HEK293 (cell line): ENCODE measurements at regions not wholly inside any gene's neighbourhood (a gene's known extent, or its start where the extent isn't known, plus 50 kb on each side); places are given as distances from the start of the nearest gene placed in this dataset.
A peak's percentile ranks its signal among the peaks of the same experiment; 100 is the strongest.

Experiments
- BCL11B ChIP-seq: fragments of 450-650 bp; formaldehyde crosslinking; IDR thresholded peaks from 2 replicates; pipeline ENCODE4 v1.5.1; 2016; ENCODE audit warnings: low read depth, missing biosample characterization, missing genetic modification characterization
- INSM2 ChIP-seq: fragments of 450-650 bp; formaldehyde crosslinking; IDR thresholded peaks from 2 replicates; pipeline ENCODE4 v1.5.1; 2016; ENCODE audit warnings: missing biosample characterization, missing genetic modification characterization
- KLF16 ChIP-seq: fragments of 450-650 bp; formaldehyde crosslinking; IDR thresholded peaks from 2 replicates; pipeline ENCODE4 v1.5.1; 2017; ENCODE audit warnings: missing biosample characterization, missing genetic modification characterization
- KLF8 ChIP-seq: fragments of 450-650 bp; formaldehyde crosslinking; IDR thresholded peaks from 2 replicates; pipeline ENCODE4 v1.5.1; 2016; ENCODE audit warnings: missing biosample characterization, missing genetic modification characterization
- MEIS1 ChIP-seq: sonication (generic); formaldehyde crosslinking; IDR thresholded peaks from 2 replicates; pipeline ENCODE4 v1.8.1; 2022; ENCODE audit warnings: missing genetic modification reagents, mild to moderate bottlenecking, borderline replicate concordance
- MYNN ChIP-seq: fragments of 450-650 bp; formaldehyde crosslinking; IDR thresholded peaks from 2 replicates; pipeline ENCODE4 v1.5.1; 2016; ENCODE audit warnings: missing biosample characterization, missing genetic modification characterization, borderline replicate concordance
- PATZ1 ChIP-seq: fragments of 450-650 bp; formaldehyde crosslinking; IDR thresholded peaks from 2 replicates; pipeline ENCODE4 v1.5.1; 2016; ENCODE audit warnings: missing biosample characterization, missing genetic modification characterization
- SP7 ChIP-seq: fragments of 450-650 bp; formaldehyde crosslinking; IDR thresholded peaks from 2 replicates; pipeline ENCODE4 v1.5.1; 2016; ENCODE audit warnings: missing biosample characterization, missing genetic modification characterization
- TSHZ1 ChIP-seq: fragments of 450-650 bp; formaldehyde crosslinking; IDR thresholded peaks from 2 replicates; pipeline ENCODE4 v1.5.1; 2016; ENCODE audit warnings: missing biosample characterization, missing genetic modification characterization, borderline replicate concordance
- ZBTB17 ChIP-seq: fragments of 450-650 bp; formaldehyde crosslinking; IDR thresholded peaks from 2 replicates; pipeline ENCODE4 v1.5.1; 2016; ENCODE audit warnings: missing biosample characterization, missing genetic modification characterization
- ZBTB26 ChIP-seq: fragments of 450-650 bp; formaldehyde crosslinking; optimal IDR thresholded peaks from 2 replicates; pipeline ENCODE3; 2016; ENCODE audit warnings: missing biosample characterization, mild to moderate bottlenecking, missing genetic modification characterization
- ZBTB48 ChIP-seq: fragments of 450-650 bp; formaldehyde crosslinking; IDR thresholded peaks from 2 replicates; pipeline ENCODE4 v1.5.1; 2016; ENCODE audit warnings: missing biosample characterization, missing genetic modification characterization
- ZBTB6 ChIP-seq: fragments of 450-650 bp; formaldehyde crosslinking; IDR thresholded peaks from 2 replicates; pipeline ENCODE4 v1.5.1; 2017; ENCODE audit warnings: missing biosample characterization, missing genetic modification characterization
- ZBTB8A ChIP-seq: fragments of 450-650 bp; formaldehyde crosslinking; IDR thresholded peaks from 2 replicates; pipeline ENCODE4 v1.5.1; 2016; ENCODE audit warnings: missing biosample characterization, missing genetic modification characterization
- ZFP37 ChIP-seq: fragments of 450-650 bp; formaldehyde crosslinking; IDR thresholded peaks from 2 replicates; pipeline ENCODE4 v1.5.1; 2016; ENCODE audit warnings: missing biosample characterization, missing genetic modification characterization
- ZFP69B ChIP-seq: fragments of 450-650 bp; formaldehyde crosslinking; IDR thresholded peaks from 2 replicates; pipeline ENCODE4 v1.5.1; 2016; ENCODE audit warnings: missing biosample characterization, missing genetic modification characterization
- ZIC2 ChIP-seq: fragments of 450-650 bp; formaldehyde crosslinking; IDR thresholded peaks from 2 replicates; pipeline ENCODE4 v1.5.1; 2016; ENCODE audit warnings: missing biosample characterization, missing genetic modification characterization
- ZNF10 ChIP-seq: fragments of 450-650 bp; formaldehyde crosslinking; IDR thresholded peaks from 2 replicates; pipeline ENCODE4 v1.5.1; 2017; ENCODE audit warnings: missing biosample characterization, missing genetic modification characterization
- ZNF2 ChIP-seq: fragments of 450-650 bp; formaldehyde crosslinking; IDR thresholded peaks from 2 replicates; pipeline ENCODE4 v1.5.1; 2016; ENCODE audit warnings: missing biosample characterization, missing genetic modification characterization
- ZNF324 ChIP-seq: fragments of 450-650 bp; formaldehyde crosslinking; IDR thresholded peaks from 2 replicates; pipeline ENCODE4 v1.5.1; 2016; ENCODE audit warnings: missing biosample characterization, missing genetic modification characterization
- ZNF366 ChIP-seq: fragments of 450-650 bp; formaldehyde crosslinking; conservative IDR thresholded peaks from 2 replicates; pipeline ENCODE4 v1.5.1; 2016; ENCODE audit warnings: missing biosample characterization, missing genetic modification characterization
- ZNF558 ChIP-seq: fragments of 450-650 bp; formaldehyde crosslinking; IDR thresholded peaks from 2 replicates; pipeline ENCODE4 v1.5.1; 2016; ENCODE audit warnings: missing biosample characterization, missing genetic modification characterization
- ZNF629 ChIP-seq: fragments of 450-650 bp; formaldehyde crosslinking; IDR thresholded peaks from 2 replicates; pipeline ENCODE4 v1.5.1; 2017; ENCODE audit warnings: missing biosample characterization, missing genetic modification characterization
- ZNF639 ChIP-seq: fragments of 450-650 bp; formaldehyde crosslinking; IDR thresholded peaks from 2 replicates; pipeline ENCODE4 v1.5.1; 2016; ENCODE audit warnings: missing biosample characterization, missing genetic modification characterization
- ZNF76 ChIP-seq: fragments of 450-650 bp; formaldehyde crosslinking; IDR thresholded peaks from 2 replicates; pipeline ENCODE4; 2016; ENCODE audit warnings: low read depth, missing biosample characterization, missing genetic modification characterization, borderline replicate concordance

- TF ChIP-seq INSM2 (tag by site-specific recombination): 0 out of 2 replicates have a peak, but pooled peaks have one; percentile 59
- peak; percentile 72; the same call in 1 of the 2 replicates for TF ChIP-seq ZBTB6
- peak; percentile 68 for TF ChIP-seq PATZ1 (tag by site-specific recombination)
- TF ChIP-seq KLF8 (tag by site-specific recombination): peak; percentile 50
- peak; percentile 60; the same call in 1 of the 2 replicates for TF ChIP-seq ZNF10 (tag by site-specific recombination)
- TF ChIP-seq MEIS1 (CRISPR knock-in tag): peak; percentile 45; the same call in 1 of the 2 replicates
- TF ChIP-seq ZNF629 (tag by site-specific recombination): peak; percentile 76
- peak; percentile 93 for TF ChIP-seq ZBTB17 (tag by site-specific recombination)
- TF ChIP-seq BCL11B (tag by site-specific recombination): peak; percentile 74
- peak; percentile 87 for TF ChIP-seq ZNF324 (tag by site-specific recombination)
- TF ChIP-seq KLF16 (tag by site-specific recombination): peak; percentile 26; the same call in 1 of the 2 replicates
- peak; percentile 64 for TF ChIP-seq TSHZ1 (tag by site-specific recombination)
- TF ChIP-seq MYNN (tag by site-specific recombination): peak; percentile 32; the same call in 1 of the 2 replicates
- peak; percentile 79 for TF ChIP-seq ZNF366 (tag by site-specific recombination)
- peak; percentile 60; the same call in 1 of the 2 replicates for TF ChIP-seq ZNF76
- peak; percentile 97 for TF ChIP-seq ZBTB8A (tag by site-specific recombination)
- TF ChIP-seq ZBTB26: peak; percentile 41
- peak; percentile 71 for TF ChIP-seq ZFP69B
- peak; percentile 85 for TF ChIP-seq ZBTB48 (tag by site-specific recombination)
- 0 out of 2 replicates have a peak, but pooled peaks have one; percentile 72 for TF ChIP-seq ZFP37 (tag by site-specific recombination)
- peak; percentile 42; the same call in 1 of the 2 replicates for TF ChIP-seq ZIC2 (tag by site-specific recombination)
- peak; percentile 83 for TF ChIP-seq ZNF639 (tag by site-specific recombination)
- TF ChIP-seq ZNF558 (tag by site-specific recombination): peak; percentile 30; the same call in 1 of the 2 replicates
- peak; percentile 69; the same call in 1 of the 2 replicates for TF ChIP-seq ZNF2 (tag by site-specific recombination)
- TF ChIP-seq SP7 (tag by site-specific recombination): peak; percentile 88
Measured at GRCh38 chr1:146369940-146370339, 141.1 kb upstream of the NOTCH2NLA start (continued).
